Neural progenitor cell (in vitro differentiated cells): ENCODE measurements at regions not wholly inside any gene's neighbourhood (a gene's known extent, or its start where the extent isn't known, plus 50 kb on each side); places are given as distances from the start of the nearest gene placed in this dataset.

ENCODE experiments used
- CTCF ChIP-seq: fragments of 200-600 bp; sonication (generic); IDR thresholded peaks from 2 replicates; pipeline ENCODE4 v1.5.1; 2017; ENCODE audit warnings: antibody characterized with exemption, mild to moderate bottlenecking
- EZH2 ChIP-seq: fragments of 200-600 bp; sonication (generic); IDR thresholded peaks from 2 replicates; pipeline ENCODE4 v1.6.1; 2017; ENCODE audit warnings: antibody characterized with exemption, mild to moderate bottlenecking, moderate library complexity

GRCh38 chr5:34511915-34512314 lies 144.2 kb upstream of the RAI14 start:
- no peak for TF ChIP-seq CTCF
- TF ChIP-seq EZH2, result no peak
